IMR-90 (cell line): ENCODE measurements at regions not wholly inside any gene's neighbourhood (a gene's known extent, or its start where the extent isn't known, plus 50 kb on each side); places are given as distances from the start of the nearest gene placed in this dataset.
"Not testable (repeated sequence)": the region's sequence is repeated elsewhere in the genome, so short reads cannot be mapped to it uniquely, and the experiment has no call there.

ENCODE experiments used
- ATAC-seq: fragments of 200-7000 bp; cut with Tn5 transposase; 2 replicates; pipeline ENCODE4 v1.9.1; 2020; ENCODE audit warnings: low read depth, mild to moderate bottlenecking, moderate library complexity
- BruUV-seq: library from RNA; stranded (reverse); fragments of 400-500 nt; replicated peaks from 2 replicates; lab custom pipeline; 2021; lab: Mats Ljungman, UMichigan
- CTCF ChIA-PET: fragments of 300-600 bp; formaldehyde crosslinking; extraction: SDS; loops from one replicate; lab custom pipeline; 2021; ENCODE audit warnings: antibody characterized with exemption; lab: Yijun Ruan, JAX
- POLR2A ChIA-PET: fragments of 300-600 bp; sonication (Branson Sonifier 250); formaldehyde crosslinking; loops from one replicate; lab custom pipeline; 2022; ENCODE audit warnings: antibody characterized with exemption; ENCODE audit not compliant: unreplicated experiment; lab: Charles Lee
- DNase-seq: peaks from one replicate; pipeline ENCODE4 v3.0.0; 2013
- H2AFZ ChIP-seq: replicated peaks from 2 replicates; pipeline ENCODE3; 2013; ENCODE audit warnings: low read length, mild to moderate bottlenecking; ENCODE audit not compliant: poor library complexity
- H2AK5ac ChIP-seq: 2 replicates; pipeline ENCODE4 v1.6.1; 2013; ENCODE audit warnings: low read depth, low read length, inconsistent platforms
- H2AK9ac ChIP-seq: replicated peaks from 2 replicates; pipeline ENCODE3; 2013; ENCODE audit warnings: mild to moderate bottlenecking, low read depth, low read length, moderate library complexity; ENCODE audit not compliant: poor library complexity
- H2BK120ac ChIP-seq: 2 replicates; pipeline ENCODE4 v1.6.1; 2013; ENCODE audit warnings: low read depth, low read length, inconsistent platforms
- H2BK15ac ChIP-seq: 3 replicates; pipeline ENCODE4 v1.6.1; 2013; ENCODE audit warnings: low read depth, low read length, inconsistent platforms
- H2BK20ac ChIP-seq: 2 replicates; pipeline ENCODE4 v1.6.1; 2013; ENCODE audit warnings: low read depth, mild to moderate bottlenecking, inconsistent platforms, low read length, moderate library complexity
- H2BK5ac ChIP-seq: 2 replicates; pipeline ENCODE4 v1.6.1; 2013; ENCODE audit warnings: mild to moderate bottlenecking, low read depth, low read length, inconsistent platforms; ENCODE audit not compliant: poor library complexity, severe bottlenecking
- H3K14ac ChIP-seq: replicated peaks from 2 replicates; pipeline ENCODE4 v1.6.1; 2013; ENCODE audit warnings: low read depth, low read length, inconsistent platforms
- H3K18ac ChIP-seq: 2 replicates; pipeline ENCODE4 v1.6.1; 2013; ENCODE audit warnings: low read depth, low read length, control low read depth
- H3K23ac ChIP-seq: 2 replicates; pipeline ENCODE4 v1.6.1; 2013; ENCODE audit warnings: low read depth, low read length, inconsistent platforms
- H3K27ac ChIP-seq: 2 replicates; pipeline ENCODE4 v1.5.1; 2013; ENCODE audit warnings: mild to moderate bottlenecking, control low read depth, low read length; ENCODE audit not compliant: insufficient read depth
- H3K27me3 ChIP-seq: 2 replicates; pipeline ENCODE4 v1.6.1; 2013; ENCODE audit warnings: low read length; ENCODE audit not compliant: control insufficient read depth, insufficient read depth
- H3K36me3 ChIP-seq: 2 replicates; pipeline ENCODE4 v1.6.1; 2013; ENCODE audit warnings: low read length, mixed read lengths; ENCODE audit not compliant: control insufficient read depth, insufficient read depth
- H3K4ac ChIP-seq: 2 replicates; pipeline ENCODE4 v1.6.1; 2013; ENCODE audit warnings: low read depth, low read length, inconsistent platforms
- H3K4me1 ChIP-seq: 2 replicates; pipeline ENCODE4 v1.6.1; 2013; ENCODE audit warnings: low read length, mixed read lengths; ENCODE audit not compliant: control insufficient read depth, insufficient read depth
- H3K4me2 ChIP-seq: 2 replicates; pipeline ENCODE4 v1.6.1; 2013; ENCODE audit warnings: low read depth, mild to moderate bottlenecking, control low read depth, low read length, moderate library complexity
- H3K4me3 ChIP-seq: 2 replicates; pipeline ENCODE4 v1.5.1; 2013; ENCODE audit warnings: low read depth, mild to moderate bottlenecking, control low read depth, low read length, moderate library complexity; ENCODE audit not compliant: insufficient read depth
- H3K56ac ChIP-seq: 2 replicates; pipeline ENCODE4 v1.6.1; 2013; ENCODE audit warnings: low read length, inconsistent platforms; ENCODE audit not compliant: insufficient read depth; ENCODE audit errors: extremely low read depth
- H3K79me1 ChIP-seq, 2 experiments: 2 replicates each; pipeline ENCODE4 v1.6.1; 2013; ENCODE audit warnings: low read length in 2 of 2, inconsistent platforms in 1 of 2, low read depth in 1 of 2
- H3K9ac ChIP-seq: 2 replicates; pipeline ENCODE4 v1.6.1; 2013; ENCODE audit warnings: low read depth, low read length, control low read depth
- H3K9me1 ChIP-seq: 2 replicates; pipeline ENCODE4 v1.6.1; 2013; ENCODE audit warnings: low read length, inconsistent platforms; ENCODE audit not compliant: insufficient read depth
- H3K9me3 ChIP-seq: 2 replicates; pipeline ENCODE4 v1.6.1; 2013; ENCODE audit warnings: low read length; ENCODE audit not compliant: control insufficient read depth, insufficient read depth
- H4K20me1 ChIP-seq: 2 replicates; pipeline ENCODE4 v1.6.1; 2013; ENCODE audit warnings: low read length, inconsistent platforms; ENCODE audit not compliant: insufficient read depth
- H4K5ac ChIP-seq: 2 replicates; pipeline ENCODE4 v1.6.1; 2013; ENCODE audit warnings: mild to moderate bottlenecking, low read depth, low read length, control low read depth
- H4K8ac ChIP-seq, 2 experiments: 2 replicates each; pipeline ENCODE4 v1.6.1; 2013; ENCODE audit warnings: low read depth in 2 of 2, low read length in 2 of 2, control low read depth in 1 of 2, inconsistent platforms in 1 of 2
- H4K91ac ChIP-seq: 2 replicates; pipeline ENCODE4 v1.6.1; 2013; ENCODE audit warnings: low read depth, low read length, inconsistent platforms; ENCODE audit not compliant: insufficient read depth
- WGBS, 2 experiments: methylation state at CpG; one replicate each; pipeline versions ENCODE4 v1.1.5 to v1.1.7; 2013; ENCODE audit warnings: missing lambda C conversion rate in 2 of 2; ENCODE audit not compliant: insufficient read length in 1 of 2; ENCODE audit errors: extremely low coverage in 2 of 2; 5-methylcytosine and 5-hydroxymethylcytosine counted together
- dilution Hi-C: fragments of 300-500 bp; cut with HindIII; formaldehyde crosslinking; loops from one replicate; pipeline ENCODE4 v1.14.3; 2018; ENCODE audit warnings: low sequenced_read_pairs; ENCODE audit not compliant: unreplicated experiment
- in situ Hi-C: fragments of 300-500 bp; cut with MboI; formaldehyde crosslinking; loops from 3 replicates; pipeline ENCODE4 v1.14.3; 2019; ENCODE audit warnings: low sequenced_read_pairs, inconsistent platforms, mixed read lengths
- intact Hi-C: fragments of 100-400 bp; cut with micrococcal nuclease; formaldehyde crosslinking; loops from 2 replicates; pipeline ENCODE4 v1.10.0; 2022

- H3K4me3 ChIP-seq, H2AK9ac ChIP-seq, H2BK20ac ChIP-seq, H4K5ac ChIP-seq, H3K27me3 ChIP-seq, H2BK120ac ChIP-seq, H4K8ac ChIP-seq, H3K14ac ChIP-seq, DNase-seq, H3K56ac ChIP-seq, dilution Hi-C loops, H3K9me3 ChIP-seq, H4K91ac ChIP-seq, H3K4me1 ChIP-seq, H3K36me3 ChIP-seq, BruUV-seq, ATAC-seq, H3K79me1 ChIP-seq, in situ Hi-C loops, POLR2A ChIA-PET, H4K20me1 ChIP-seq, H3K9ac ChIP-seq, H2AFZ ChIP-seq, CTCF ChIA-PET, H3K23ac ChIP-seq, H3K4me2 ChIP-seq, H3K27ac ChIP-seq, H2BK15ac ChIP-seq, H3K18ac ChIP-seq, H2BK5ac ChIP-seq, H2AK5ac ChIP-seq, H3K9me1 ChIP-seq, H3K4ac ChIP-seq, intact Hi-C loops: not testable (repeated sequence)
- no CpG with 5 or more reads among the region's 2 CpGs for WGBS, 2 experiments
Measured at GRCh38 chr2:175796422-175796821, 205.6 kb downstream of the LNPK start.
